Breast epithelium (tissue), 4 donors: ENCODE measurements at regions not wholly inside any gene's neighbourhood (a gene's known extent, or its start where the extent isn't known, plus 50 kb on each side); places are given as distances from the start of the nearest gene placed in this dataset.

Experiments used
- DNase-seq, 2 donors: peaks; one replicate each; pipeline ENCODE4 v3.0.0-alpha.2; 2019; ENCODE audit warnings: low spot score in 2 of 2
- H3K27ac ChIP-seq, 2 donors: fragments of 200-600 bp; sonication (generic) in 1 of 2; one replicate each; pipeline ENCODE4 v1.5.1; 2016 to 2019; ENCODE audit warnings: mild to moderate bottlenecking in 1 of 2
- H3K27me3 ChIP-seq, 2 donors: fragments of 200-600 bp; sonication (generic) in 1 of 2; one replicate each; pipeline versions ENCODE4 v1.5.1 to v1.6.0; 2017 to 2019; ENCODE audit warnings: control low read depth in 1 of 2, mild to moderate bottlenecking in 1 of 2
- H3K36me3 ChIP-seq: fragments of 200-600 bp; one replicate; pipeline ENCODE4 v1.5.1; 2019
- H3K4me1 ChIP-seq, 2 donors: fragments of 200-600 bp; sonication (generic); one replicate each; pipeline ENCODE4 v1.5.1; 2016 to 2019; ENCODE audit warnings: control low read depth in 1 of 2
- H3K4me3 ChIP-seq, 3 donors: fragments of 200-600 bp; sonication (generic); 1 replicate in 2 of 3; 2 replicates in 1 of 3; pipeline ENCODE4 v1.5.1; 2016 to 2019; ENCODE audit warnings: mild to moderate bottlenecking in 3 of 3, moderate library complexity in 2 of 3
- H3K9me3 ChIP-seq, 2 donors: fragments of 200-600 bp; sonication (generic) in 1 of 2; one replicate each; pipeline ENCODE4 v1.5.1; 2016 to 2019; ENCODE audit warnings: control low read depth in 1 of 2
- POLR2A ChIP-seq: fragments of 450-650 bp; IDR thresholded peaks from one replicate; pipeline ENCODE4 v1.6.1; 2016; ENCODE audit warnings: antibody characterized with exemption, mild to moderate bottlenecking, moderate library complexity
- POLR2AphosphoS5 ChIP-seq, 3 donors: sonication (generic); formaldehyde crosslinking; IDR thresholded peaks; one replicate each; pipeline ENCODE4 v1.6.1; 2017; ENCODE audit warnings: antibody characterized with exemption in 3 of 3
- intact Hi-C: fragments of 100-400 bp; cut with DNase I; formaldehyde crosslinking; loops from one replicate; pipeline ENCODE4 v1.15.1; 2023; ENCODE audit warnings: low total_unique reads
- TF ChIP-seq, protein P1 (sequence below), 3 donors: fragments of 450-650 bp; IDR thresholded peaks; one replicate each; pipeline ENCODE4 v1.5.1; 2016 to 2017; ENCODE audit warnings: antibody characterized with exemption in 3 of 3, mild to moderate bottlenecking in 3 of 3, moderate library complexity in 3 of 3

DNA sequence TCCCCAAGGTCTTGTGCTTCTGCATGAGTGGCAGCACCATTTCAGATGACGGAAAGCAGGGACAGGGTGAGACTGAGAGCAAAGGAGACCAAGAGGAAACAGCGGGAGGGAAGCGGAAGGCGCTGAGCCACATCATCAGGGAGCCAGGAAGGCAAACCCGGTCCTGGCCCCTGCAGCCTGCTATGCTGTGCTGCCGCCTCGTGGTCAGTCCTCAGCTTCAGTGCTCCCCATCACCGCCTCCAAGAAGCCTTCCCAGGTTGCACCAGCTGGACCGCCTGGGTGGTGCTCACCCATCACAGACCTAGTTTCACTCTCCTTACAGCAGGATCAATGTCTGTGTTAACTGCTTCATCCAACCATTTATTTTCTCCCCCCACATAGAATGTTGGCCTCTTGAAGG is 73.0 kb upstream of the PHF21B start:
- DNase-seq = no peak
- intact Hi-C loops = no loop called here
- TF ChIP-seq, protein P1, sequence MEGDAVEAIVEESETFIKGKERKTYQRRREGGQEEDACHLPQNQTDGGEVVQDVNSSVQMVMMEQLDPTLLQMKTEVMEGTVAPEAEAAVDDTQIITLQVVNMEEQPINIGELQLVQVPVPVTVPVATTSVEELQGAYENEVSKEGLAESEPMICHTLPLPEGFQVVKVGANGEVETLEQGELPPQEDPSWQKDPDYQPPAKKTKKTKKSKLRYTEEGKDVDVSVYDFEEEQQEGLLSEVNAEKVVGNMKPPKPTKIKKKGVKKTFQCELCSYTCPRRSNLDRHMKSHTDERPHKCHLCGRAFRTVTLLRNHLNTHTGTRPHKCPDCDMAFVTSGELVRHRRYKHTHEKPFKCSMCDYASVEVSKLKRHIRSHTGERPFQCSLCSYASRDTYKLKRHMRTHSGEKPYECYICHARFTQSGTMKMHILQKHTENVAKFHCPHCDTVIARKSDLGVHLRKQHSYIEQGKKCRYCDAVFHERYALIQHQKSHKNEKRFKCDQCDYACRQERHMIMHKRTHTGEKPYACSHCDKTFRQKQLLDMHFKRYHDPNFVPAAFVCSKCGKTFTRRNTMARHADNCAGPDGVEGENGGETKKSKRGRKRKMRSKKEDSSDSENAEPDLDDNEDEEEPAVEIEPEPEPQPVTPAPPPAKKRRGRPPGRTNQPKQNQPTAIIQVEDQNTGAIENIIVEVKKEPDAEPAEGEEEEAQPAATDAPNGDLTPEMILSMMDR (IDR thresholded peaks at IDR 0.05) = no peak
- Histone ChIP-seq H3K27ac (no peak overlapping the region), H3K27me3 (peaks cover 0 to 32% of the 10 kb centered on the region in 2 donors), H3K9me3 (no peaks in the 10 kb centered on the region), H3K4me3 (no peak overlapping the region), H3K4me1 (no peaks in the 10 kb centered on the region), H3K36me3 (no peaks in the 10 kb centered on the region)

DNA sequence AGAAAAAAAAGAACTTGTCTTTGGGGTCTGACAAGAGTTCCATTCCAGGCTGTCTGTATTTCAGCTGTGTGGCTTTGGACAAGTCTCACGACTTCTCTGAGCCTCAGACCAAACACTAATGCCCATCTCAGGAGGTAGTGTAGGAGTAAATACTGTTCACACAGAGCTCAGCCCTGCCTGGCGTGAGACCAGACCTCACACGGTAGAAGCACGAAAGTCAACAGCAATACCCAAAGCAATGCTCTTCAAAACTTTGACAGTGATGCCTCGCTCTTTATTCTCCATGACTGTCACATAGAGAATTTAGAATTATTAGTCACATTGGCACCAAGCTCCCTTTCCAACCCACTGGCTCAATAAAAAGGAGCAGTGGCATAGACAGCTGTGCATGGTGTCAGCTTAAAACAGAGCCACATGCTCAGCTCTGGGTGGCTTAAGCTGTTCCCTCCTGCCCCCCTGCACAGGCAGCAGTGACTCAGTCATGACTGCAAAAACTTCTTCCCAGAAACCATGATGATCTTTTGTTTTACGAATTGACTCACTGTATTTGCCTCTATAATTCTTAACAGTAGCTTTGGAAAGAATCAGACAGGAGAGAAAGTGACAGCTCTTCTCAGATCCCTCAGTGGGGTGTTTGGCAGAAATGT is 74.0 kb upstream of the PHF21B start:
- Histone ChIP-seq H3K4me1 (no peaks in the 10 kb centered on the region), H3K36me3 (no peaks in the 10 kb centered on the region), H3K9me3 (no peaks in the 10 kb centered on the region), H3K27me3 (peaks cover 0 to 22% of the 10 kb centered on the region in 2 donors), H3K4me3 (no peak overlapping the region), H3K27ac (no peak overlapping the region)
- intact Hi-C loops = no loop called here
- DNase-seq = no peak
- no peak for TF ChIP-seq POLR2A
- TF ChIP-seq, protein P1 (IDR thresholded peaks at IDR 0.05) = no peak
- TF ChIP-seq POLR2AphosphoS5 (IDR thresholded peaks at IDR 0.05) = no peak

GRCh38 chr22:45084400-45084920 is 74.7 kb upstream of the PHF21B start:
- Histone ChIP-seq H3K27me3 (peaks cover 0 to 22% of the 10 kb centered on the region in 2 donors), H3K27ac (no peak overlapping the region), H3K36me3 (no peaks in the 10 kb centered on the region), H3K9me3 (no peaks in the 10 kb centered on the region), H3K4me3 (no peak overlapping the region), H3K4me1 (no peaks in the 10 kb centered on the region)
- no peak for DNase-seq
- TF ChIP-seq, protein P1 (IDR thresholded peaks at IDR 0.05) = no peak
- TF ChIP-seq POLR2AphosphoS5 (IDR thresholded peaks at IDR 0.05) (no peak), POLR2A (no peak)
- intact Hi-C loops = no loop called here

DNA sequence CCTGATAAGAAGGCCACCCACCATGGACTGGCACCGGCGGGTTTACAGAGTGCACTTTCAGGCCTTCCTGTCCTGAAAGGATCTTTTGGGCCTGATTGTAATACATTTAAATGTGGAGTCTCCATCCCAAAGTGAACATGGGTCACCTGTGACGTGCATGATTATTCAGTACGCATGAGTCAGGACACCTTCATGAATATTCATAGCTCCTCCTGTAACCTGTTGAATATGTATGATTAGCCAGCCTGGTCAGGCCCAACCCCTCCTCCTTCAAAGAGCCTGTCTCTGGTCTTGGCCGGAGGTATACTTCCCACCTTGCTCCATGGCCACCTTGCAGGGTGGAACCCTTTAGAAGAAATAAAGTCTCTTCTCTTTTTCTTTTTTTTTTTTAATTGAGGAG is 75.9 kb upstream of the NUP50 start:
- Histone ChIP-seq H3K9me3 (peaks cover 4 to 6% of the 10 kb centered on the region in 2 donors), H3K27me3 (peaks cover 0 to 15% of the 10 kb centered on the region in 2 donors), H3K36me3 (no peaks in the 10 kb centered on the region), H3K4me3 (no peak overlapping the region), H3K27ac (no peak overlapping the region), H3K4me1 (no peaks in the 10 kb centered on the region)
- no peak for DNase-seq
- TF ChIP-seq, protein P1 (IDR thresholded peaks at IDR 0.05) = no peak
- TF ChIP-seq POLR2AphosphoS5 (IDR thresholded peaks at IDR 0.05) (no peak), POLR2A (no peak)
- intact Hi-C loops = no loop called here

DNA sequence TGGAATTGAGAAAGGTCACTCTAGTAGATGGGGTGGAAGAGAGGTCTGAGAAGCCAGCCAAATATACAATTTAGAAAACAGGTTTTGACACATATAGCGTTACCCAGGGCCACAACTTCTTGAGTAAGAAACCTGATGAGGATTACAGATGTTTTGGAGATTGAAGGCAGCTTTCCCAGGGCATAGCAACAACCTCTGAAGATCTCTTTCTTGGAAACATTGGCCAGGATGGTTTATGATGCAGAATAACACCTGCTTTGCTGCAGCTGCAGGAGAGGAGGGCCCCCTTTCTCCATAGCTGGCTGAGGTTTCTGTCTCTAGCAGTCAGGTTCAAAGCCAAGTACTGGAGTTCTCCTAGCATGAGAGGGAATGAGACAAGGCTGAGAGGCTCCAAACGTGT is 75.1 kb upstream of the NUP50 start:
- intact Hi-C loops = no loop called here
- Histone ChIP-seq H3K9me3 (peaks cover 4 to 9% of the 10 kb centered on the region in 2 donors), H3K36me3 (no peaks in the 10 kb centered on the region), H3K27ac (no peak overlapping the region), H3K4me1 (no peaks in the 10 kb centered on the region), H3K27me3 (peaks cover 0 to 10% of the 10 kb centered on the region in 2 donors), H3K4me3 (no peak overlapping the region)
- no peak for DNase-seq
- TF ChIP-seq, protein P1 (IDR thresholded peaks at IDR 0.05) = no peak
- TF ChIP-seq POLR2AphosphoS5 (IDR thresholded peaks at IDR 0.05) (no peak), POLR2A (no peak)
